GM18511 (cell line): ENCODE measurements at regions not wholly inside any gene's neighbourhood (a gene's known extent, or its start where the extent isn't known, plus 50 kb on each side); places are given as distances from the start of the nearest gene placed in this dataset.
A peak's percentile ranks its signal among the peaks of the same experiment; 100 is the strongest.

ENCODE experiments used
- ATAC-seq: cut with Tn5 transposase; IDR thresholded peaks from one replicate; pipeline ENCODE4 v1.9.1; 2021; ENCODE audit warnings: mild to moderate bottlenecking, moderate library complexity; ENCODE audit not compliant: unreplicated experiment

GRCh38 chr18:72692086-72692485, 147.9 kb upstream of the CBLN2 start:
- ATAC-seq, result no peak

- ATAC-seq, result no peak
These were observed 143.6 kb upstream of the CBLN2 start for GRCh38 chr18:72687736-72688135.

GRCh38 chr18:72675394-72675793, 131.3 kb upstream of the CBLN2 start:
- ATAC-seq, result no peak

GRCh38 chr18:72674710-72675109, 130.6 kb upstream of the CBLN2 start:
- ATAC-seq, result peak; percentile 93

GRCh38 chr18:72673242-72673641, 129.1 kb upstream of the CBLN2 start:
- ATAC-seq, result no peak

- peak; percentile 47 for ATAC-seq
These were observed 128.4 kb upstream of the CBLN2 start for GRCh38 chr18:72672364-72673184.

GRCh38 chr18:72667932-72668331, 123.8 kb upstream of the CBLN2 start:
- no peak for ATAC-seq

- peak; percentile 97 for ATAC-seq
These were observed 109.0 kb upstream of the CBLN2 start for GRCh38 chr18:72652990-72653593.

GRCh38 chr18:72651033-72651432, 106.9 kb upstream of the CBLN2 start:
- no peak for ATAC-seq

GRCh38 chr18:72648481-72648960, 104.4 kb upstream of the CBLN2 start:
- no peak for ATAC-seq

- ATAC-seq, result no peak
These were observed 103.9 kb upstream of the CBLN2 start for GRCh38 chr18:72648079-72648478.

- no peak for ATAC-seq
These were observed 96.4 kb upstream of the CBLN2 start for GRCh38 chr18:72640557-72640956.

GRCh38 chr18:72638376-72638775, 94.2 kb upstream of the CBLN2 start:
- no peak for ATAC-seq

GRCh38 chr18:72637721-72638120, 93.6 kb upstream of the CBLN2 start:
- ATAC-seq, result no peak

- no peak for ATAC-seq
These were observed 93.2 kb upstream of the CBLN2 start for GRCh38 chr18:72637299-72637698.

GRCh38 chr18:72636611-72637010, 92.5 kb upstream of the CBLN2 start:
- no peak for ATAC-seq

- no peak for ATAC-seq
These were observed 90.4 kb upstream of the CBLN2 start for GRCh38 chr18:72634500-72634899.

GRCh38 chr18:72630991-72631390, 86.8 kb upstream of the CBLN2 start:
- no peak for ATAC-seq

GRCh38 chr18:72623444-72623843, 79.3 kb upstream of the CBLN2 start:
- no peak for ATAC-seq

GRCh38 chr18:72613534-72613930, 69.4 kb upstream of the CBLN2 start:
- ATAC-seq, result no peak

GRCh38 chr18:72612894-72613533, 68.9 kb upstream of the CBLN2 start:
- peak; percentile 71 for ATAC-seq

- ATAC-seq, result no peak
These were observed 61.2 kb upstream of the CBLN2 start for GRCh38 chr18:72605376-72605775.
